CD14-positive monocyte (primary cell): ENCODE measurements at regions not wholly inside any gene's neighbourhood (a gene's known extent, or its start where the extent isn't known, plus 50 kb on each side); places are given as distances from the start of the nearest gene placed in this dataset.

ENCODE experiments used
- DNase-seq, 3 donors: peaks; one replicate each; pipeline ENCODE4 v3.0.0-alpha.2; 2011 to 2022
- H2AFZ ChIP-seq: 2 replicates; pipeline ENCODE4 v1.6.0; 2012; ENCODE audit warnings: mild to moderate bottlenecking, low read depth, low read length, inconsistent platforms; ENCODE audit not compliant: insufficient read depth, poor library complexity, severe bottlenecking
- H3K27ac ChIP-seq, 2 donors: 1 replicate in 1 of 2; 2 replicates in 1 of 2; pipeline ENCODE4 v1.5.1; 2012 to 2013; ENCODE audit warnings: low read length in 2 of 2, control low read depth in 1 of 2, inconsistent platforms in 1 of 2, low read depth in 1 of 2, mild to moderate bottlenecking in 1 of 2
- H3K27me3 ChIP-seq, 2 donors: one replicate each; pipeline versions ENCODE4 v1.6.0 to v1.6.1; 2011 to 2013; ENCODE audit warnings: low read length in 2 of 2; ENCODE audit not compliant: control insufficient read depth in 2 of 2, insufficient read depth in 2 of 2
- H3K36me3 ChIP-seq, 2 donors: replicated peaks in 1 of 2; 1 replicate in 1 of 2; 2 replicates in 1 of 2; pipeline versions ENCODE4 v1.5.1 to v1.6.1; 2012 to 2013; ENCODE audit warnings: low read length in 2 of 2, control low read depth in 1 of 2, inconsistent platforms in 1 of 2, mild to moderate bottlenecking in 1 of 2; ENCODE audit not compliant: insufficient read depth in 2 of 2, control insufficient read depth in 1 of 2
- H3K4me1 ChIP-seq, 2 donors: 1 replicate in 1 of 2; 2 replicates in 1 of 2; pipeline versions ENCODE4 v1.5.1 to v1.6.1; 2012 to 2013; ENCODE audit warnings: low read length in 2 of 2, control low read depth in 1 of 2, inconsistent platforms in 1 of 2, mild to moderate bottlenecking in 1 of 2, moderate library complexity in 1 of 2; ENCODE audit not compliant: insufficient read depth in 2 of 2, control insufficient read depth in 1 of 2
- H3K4me2 ChIP-seq: replicated peaks from 2 replicates; pipeline ENCODE3; 2012; ENCODE audit warnings: low read length, moderate library complexity, mild to moderate bottlenecking; ENCODE audit not compliant: poor library complexity, severe bottlenecking; ENCODE audit errors: extremely low read depth
- H3K4me3 ChIP-seq, 3 experiments: fragments of 200-600 bp in 1 of 3; sonication (generic) in 1 of 3; replicated peaks in 1 of 3; 1 replicate in 2 of 3; 2 replicates in 1 of 3; pipeline ENCODE4 v1.5.1; 2011 to 2013; ENCODE audit warnings: low read length in 3 of 3, mild to moderate bottlenecking in 3 of 3, control low read depth in 2 of 3, low read depth in 2 of 3, inconsistent platforms in 1 of 3, moderate library complexity in 1 of 3
- H3K79me2 ChIP-seq: 2 replicates; pipeline ENCODE4 v1.6.0; 2012; ENCODE audit warnings: mild to moderate bottlenecking, control low read depth, inconsistent platforms, low read length, moderate library complexity; ENCODE audit not compliant: insufficient read depth
- H3K9ac ChIP-seq: 2 replicates; pipeline ENCODE4 v1.6.0; 2017; ENCODE audit warnings: low read length, mild to moderate bottlenecking; ENCODE audit not compliant: insufficient read depth, poor library complexity, severe bottlenecking
- H3K9me3 ChIP-seq, 2 donors: replicated peaks in 1 of 2; 1 replicate in 1 of 2; 2 replicates in 1 of 2; pipeline versions ENCODE4 v1.5.1 to v1.6.1; 2012 to 2013; ENCODE audit warnings: low read length in 2 of 2, control low read depth in 1 of 2; ENCODE audit not compliant: control insufficient read depth in 1 of 2, insufficient read depth in 1 of 2
- H4K20me1 ChIP-seq: 2 replicates; pipeline ENCODE4 v1.6.0; 2012; ENCODE audit warnings: mild to moderate bottlenecking, low read length, control low read depth, moderate library complexity; ENCODE audit not compliant: insufficient read depth
- H3K27ac Mint-ChIP-seq, 7 donors: one replicate each; pipeline ENCODE4 v1.8.0; 2020; ENCODE audit warnings: mild to moderate bottlenecking in 7 of 7, mixed read lengths in 7 of 7, moderate library complexity in 6 of 7, inconsistent platforms in 2 of 7
- H3K27me3 Mint-ChIP-seq, 3 donors: one replicate each; pipeline ENCODE4 v1.8.0; 2021 to 2022; ENCODE audit warnings: low read depth in 3 of 3, mild to moderate bottlenecking in 3 of 3, mixed read lengths in 3 of 3, moderate library complexity in 3 of 3, inconsistent platforms in 1 of 3
- H3K36me3 Mint-ChIP-seq, 2 donors: one replicate each; pipeline ENCODE4 v1.8.0; 2020; ENCODE audit warnings: mixed read lengths in 2 of 2, inconsistent platforms in 1 of 2, mild to moderate bottlenecking in 1 of 2
- H3K4me1 Mint-ChIP-seq: one replicate; pipeline ENCODE4 v1.8.0; 2020; ENCODE audit warnings: mild to moderate bottlenecking, mixed read lengths
- H3K4me3 Mint-ChIP-seq, 2 donors: one replicate each; pipeline ENCODE4 v1.8.0; 2020; ENCODE audit warnings: mild to moderate bottlenecking in 2 of 2, mixed read lengths in 2 of 2, moderate library complexity in 1 of 2
- H3K9me3 Mint-ChIP-seq, 7 donors: one replicate each; pipeline ENCODE4 v1.8.0; 2020 to 2022; ENCODE audit warnings: mixed read lengths in 7 of 7, mild to moderate bottlenecking in 6 of 7, moderate library complexity in 6 of 7, inconsistent platforms in 2 of 7
- WGBS: methylation state at CpG from one replicate; pipeline ENCODE4 v1.1.5; 2013; ENCODE audit warnings: missing lambda C conversion rate; ENCODE audit not compliant: insufficient coverage; 5-methylcytosine and 5-hydroxymethylcytosine counted together
- intact Hi-C, 2 donors: fragments of 100-400 bp; cut with micrococcal nuclease; formaldehyde crosslinking; loops; one replicate each; pipeline versions ENCODE4 v1.15.0 to v1.15.1; 2023
- TF ChIP-seq, protein P1 (sequence below): fragments of 200-600 bp; IDR thresholded peaks from one replicate; pipeline ENCODE4 v1.8.0; 2022; ENCODE audit warnings: antibody characterized with exemption, mild to moderate bottlenecking

DNA sequence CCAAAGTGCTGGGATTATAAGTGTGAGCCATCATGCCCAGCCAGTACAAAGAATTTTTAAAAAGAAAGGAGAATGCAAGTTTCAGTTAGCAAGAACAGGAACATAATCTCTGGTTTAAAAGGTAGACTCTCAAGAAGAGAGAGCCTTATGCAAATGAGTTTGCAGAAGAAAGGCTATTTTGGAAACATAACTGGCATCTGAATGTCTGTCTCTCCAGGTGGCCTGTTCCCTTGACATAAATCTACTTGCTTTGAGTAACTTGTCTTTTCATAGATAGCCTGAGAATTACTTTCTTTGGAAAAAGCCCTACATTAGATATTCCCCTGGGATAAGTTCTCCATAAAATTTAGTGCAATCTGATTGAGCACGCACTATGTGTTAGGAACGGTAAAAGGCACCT lies 109.6 kb downstream of the ICOS start:
- Mint-ChIP-seq H3K4me3 (no peak overlapping the region), H3K9me3 (peaks cover 0 to 4% (median 1%) of the 10 kb centered on the region in 7 donors), H3K27me3 (peaks cover 5 to 9% (median 7%) of the 10 kb centered on the region in 3 donors), H3K27ac (no peak overlapping the region), H3K4me1 (no peaks in the 10 kb centered on the region), H3K36me3 (no peaks in the 10 kb centered on the region)
- WGBS: no CpG with 5 or more reads among the region's 2 CpGs
- no peaks in the 10 kb centered on the region for H3K9me3 ChIP-seq
- no peak overlapping the region for H3K9ac ChIP-seq
- no peaks in the 10 kb centered on the region for H3K36me3 ChIP-seq
- H4K20me1 ChIP-seq: no peaks in the 10 kb centered on the region
- H3K27ac ChIP-seq: no peak overlapping the region
- H3K4me2 ChIP-seq: no peak overlapping the region
- TF ChIP-seq, protein P1, sequence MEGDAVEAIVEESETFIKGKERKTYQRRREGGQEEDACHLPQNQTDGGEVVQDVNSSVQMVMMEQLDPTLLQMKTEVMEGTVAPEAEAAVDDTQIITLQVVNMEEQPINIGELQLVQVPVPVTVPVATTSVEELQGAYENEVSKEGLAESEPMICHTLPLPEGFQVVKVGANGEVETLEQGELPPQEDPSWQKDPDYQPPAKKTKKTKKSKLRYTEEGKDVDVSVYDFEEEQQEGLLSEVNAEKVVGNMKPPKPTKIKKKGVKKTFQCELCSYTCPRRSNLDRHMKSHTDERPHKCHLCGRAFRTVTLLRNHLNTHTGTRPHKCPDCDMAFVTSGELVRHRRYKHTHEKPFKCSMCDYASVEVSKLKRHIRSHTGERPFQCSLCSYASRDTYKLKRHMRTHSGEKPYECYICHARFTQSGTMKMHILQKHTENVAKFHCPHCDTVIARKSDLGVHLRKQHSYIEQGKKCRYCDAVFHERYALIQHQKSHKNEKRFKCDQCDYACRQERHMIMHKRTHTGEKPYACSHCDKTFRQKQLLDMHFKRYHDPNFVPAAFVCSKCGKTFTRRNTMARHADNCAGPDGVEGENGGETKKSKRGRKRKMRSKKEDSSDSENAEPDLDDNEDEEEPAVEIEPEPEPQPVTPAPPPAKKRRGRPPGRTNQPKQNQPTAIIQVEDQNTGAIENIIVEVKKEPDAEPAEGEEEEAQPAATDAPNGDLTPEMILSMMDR: no peak
- no peaks in the 10 kb centered on the region for H3K79me2 ChIP-seq
- no peak overlapping the region for H3K4me3 ChIP-seq
- H3K4me1 ChIP-seq: no peaks in the 10 kb centered on the region
- DNase-seq: no peak
- no peaks in the 10 kb centered on the region for H3K27me3 ChIP-seq
- no peak overlapping the region for H2AFZ ChIP-seq
- intact Hi-C loops: no loop called here

DNA sequence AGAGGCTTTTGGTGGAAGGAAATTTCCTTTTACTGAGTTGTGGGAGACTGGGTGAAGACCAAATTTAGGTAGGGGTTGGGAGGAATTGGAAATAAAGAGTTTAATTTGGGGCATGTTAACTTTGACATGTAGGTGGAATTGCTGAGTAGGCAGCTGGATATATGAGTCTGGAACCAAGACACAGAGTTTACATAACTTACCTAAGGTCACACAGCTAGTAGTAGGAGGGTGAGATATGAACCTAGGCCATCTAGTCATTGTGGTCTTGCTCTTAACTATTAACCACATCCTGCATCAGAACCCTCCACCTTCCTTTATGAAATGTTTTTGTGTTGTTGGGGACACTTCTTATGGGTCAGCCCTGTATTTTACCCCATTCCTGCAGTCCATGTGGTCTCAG lies 113.1 kb downstream of the ICOS start:
- Histone ChIP-seq H2AFZ (no peak overlapping the region), H3K4me1 (no peaks in the 10 kb centered on the region), H3K79me2 (no peaks in the 10 kb centered on the region), H3K27ac (no peak overlapping the region), H3K4me2 (no peak overlapping the region), H3K9ac (no peak overlapping the region), H3K9me3 (no peaks in the 10 kb centered on the region), H3K27me3 (no peaks in the 10 kb centered on the region), H3K4me3 (no peak overlapping the region), H4K20me1 (no peaks in the 10 kb centered on the region), H3K36me3 (no peaks in the 10 kb centered on the region)
- H3K27me3 Mint-ChIP-seq: peaks cover 5 to 11% (median 8%) of the 10 kb centered on the region in 3 donors
- TF ChIP-seq, protein P1: no peak
- no peaks in the 10 kb centered on the region for H3K36me3 Mint-ChIP-seq
- H3K4me3 Mint-ChIP-seq: no peak overlapping the region
- peaks cover 0 to 1% (median 0%) of the 10 kb centered on the region in 7 donors for H3K9me3 Mint-ChIP-seq
- no peak for DNase-seq
- H3K27ac Mint-ChIP-seq: no peak overlapping the region
- H3K4me1 Mint-ChIP-seq: no peaks in the 10 kb centered on the region
- intact Hi-C loops: no loop called here
